ENCODE measurements at regions not wholly inside any gene's neighbourhood (a gene's known extent, or its start where the extent isn't known, plus 50 kb on each side); places are given as distances from the start of the nearest gene placed in this dataset.

- FAIRE-seq (no peak), DNase-seq (ENCODE audit: low read depth in 1 of 2, low spot score in 2 of 2) (no peak)
- Histone ChIP-seq H3K56ac (replicated peaks; ENCODE audit: insufficient read length, low read depth, low read length) (no peak overlapping the region), H2BK120ac (replicated peaks; ENCODE audit: low read depth, low read length) (no peak overlapping the region), H2BK12ac (ENCODE audit: low read depth, low read length) (no peak overlapping the region), H3K23ac (ENCODE audit: insufficient read length) (no peak overlapping the region), H4K20me1 (replicated peaks in 1 of 2; ENCODE audit: control insufficient read depth in 1 of 2, insufficient read depth in 2 of 2, low read length in 2 of 2) (no peaks in the 10 kb centered on the region), H3K18ac (ENCODE audit: extremely low read depth, low read length) (no peak overlapping the region), H3K4me2 (ENCODE audit: insufficient read depth in 1 of 2, low read depth in 2 of 2, low read length in 2 of 2) (no peak overlapping the region), H3K79me2 (ENCODE audit: control insufficient read depth in 1 of 2, insufficient read depth in 2 of 2, low read length in 2 of 2) (no peaks in the 10 kb centered on the region), H4K5ac (ENCODE audit: insufficient read length, low read depth, low read length) (no peak overlapping the region), H3K4me1 (replicated peaks in 1 of 4; ENCODE audit: control insufficient read depth in 3 of 4, insufficient read depth in 4 of 4, low read length in 3 of 4) (no peaks in the 10 kb centered on the region), H3K9ac (replicated peaks in 1 of 4; ENCODE audit: extremely low read depth in 1 of 4, low read depth in 3 of 4, low read length in 3 of 4) (no peak overlapping the region), H2BK5ac (ENCODE audit: low read depth, low read length) (no peak overlapping the region), H2AK5ac (ENCODE audit: low read depth, low read length) (no peak overlapping the region), H4K91ac (replicated peaks; ENCODE audit: insufficient read length, low read length) (no peak overlapping the region), H3K36me3 (ENCODE audit: control insufficient read depth in 2 of 4, insufficient read depth in 4 of 4, low read length in 3 of 4) (no peaks in the 10 kb centered on the region), H3K4ac (replicated peaks; ENCODE audit: insufficient read length, low read depth, low read length) (no peak overlapping the region), H4K8ac (ENCODE audit: extremely low read depth, insufficient read depth, low read length) (no peak overlapping the region), H3K27ac (ENCODE audit: low read depth, low read length) (no peak overlapping the region), H2BK20ac (ENCODE audit: low read length) (no peak overlapping the region), H3K14ac (ENCODE audit: insufficient read length) (no peak overlapping the region), H2AFZ (ENCODE audit: low read length) (no peak overlapping the region), H3K79me1 (ENCODE audit: low read depth, low read length) (no peaks in the 10 kb centered on the region), H3K9me3 (ENCODE audit: insufficient read depth in 2 of 2, low read depth in 1 of 2, low read length in 1 of 2) (no peaks in the 10 kb centered on the region), H3K23me2 (ENCODE audit: low read depth, low read length) (no peaks in the 10 kb centered on the region), H3K4me3 (ENCODE audit: extremely low read depth in 1 of 4, insufficient read depth in 2 of 4, low read depth in 3 of 4, low read length in 4 of 4) (no peak overlapping the region), H3K27me3 (replicated peaks in 1 of 4; ENCODE audit: control insufficient read depth in 3 of 4, extremely low read depth in 1 of 4, insufficient read depth in 3 of 4, low read length in 3 of 4) (no peaks in the 10 kb centered on the region), H2BK15ac (ENCODE audit: low read length) (no peak overlapping the region)
- POLR2A ChIA-PET (ENCODE audit: partially characterized antibody) = no interaction called here
- 79% methylated on average over 7 of the region's 7 CpGs; no CpG with 5 or more reads in 1 of the 2 experiments for WGBS, 2 experiments (ENCODE audit: extremely low coverage in 1 of 2, insufficient coverage in 1 of 2, insufficient read length in 1 of 2, insufficient replicate concordance in 2 of 2, low coverage in 1 of 2, low lambda C conversion rate in 2 of 2, missing lambda C conversion rate in 1 of 2)
- no peak for TF ChIP-seq ATF3 (IDR thresholded peaks at IDR 0.05; ENCODE audit: insufficient read depth, low read depth, low read length)
- TF ChIP-seq POLR2A (IDR thresholded peaks at IDR 0.05; ENCODE audit: control extremely low read depth in 1 of 2, low read depth in 2 of 2, low read length in 2 of 2) = no peak
- no peak for TF ChIP-seq SRF (IDR thresholded peaks at IDR 0.05; ENCODE audit: low read depth, low read length)
- TF ChIP-seq PHF8 (conservative IDR thresholded peaks at IDR 0.05; ENCODE audit: low read depth, low read length) = no peak
- TF ChIP-seq SIX5 (IDR thresholded peaks at IDR 0.05; ENCODE audit: low read depth, low read length) = no peak
- TF ChIP-seq GTF2F1 (IDR thresholded peaks at IDR 0.05; ENCODE audit: borderline replicate concordance, low read depth, low read length) = no peak
- TF ChIP-seq KDM4A (IDR thresholded peaks at IDR 0.05; ENCODE audit: low read depth, low read length, severe bottlenecking) = no peak
- CTCF ChIA-PET (ENCODE audit: partially characterized antibody) = no interaction called here
Observed at GRCh38 chr16:73125850-73126524, 78.1 kb upstream of the ZFHX3 start.

Measured in H1 (cell line).